ENCODE measurements at regions not wholly inside any gene's neighbourhood (a gene's known extent, or its start where the extent isn't known, plus 50 kb on each side); places are given as distances from the start of the nearest gene placed in this dataset.

DNA sequence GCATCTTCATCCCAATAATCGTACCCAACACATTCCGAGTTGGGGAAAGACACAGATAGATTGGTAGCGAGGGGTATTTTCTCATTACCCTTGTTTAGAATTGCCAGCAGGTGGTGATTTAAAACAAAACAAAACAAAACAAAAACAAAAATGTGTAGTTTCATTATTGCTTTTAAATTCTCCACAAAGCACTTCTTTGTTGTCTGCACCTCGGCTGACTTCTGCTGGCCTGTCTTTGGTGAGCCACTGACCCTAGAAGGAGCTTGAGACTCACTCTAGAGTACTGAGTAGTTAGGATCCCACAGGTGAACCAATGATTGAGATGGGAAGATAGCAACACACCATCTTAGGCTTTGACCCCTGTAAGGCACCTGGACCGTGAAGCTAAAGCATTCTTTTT is 105.4 kb upstream of the BET1 start:
- Histone ChIP-seq H3K4me1 (ENCODE audit: control insufficient read depth, insufficient read depth, low read length, poor library complexity, severe bottlenecking) (no peaks in the 10 kb centered on the region), H3K27ac (ENCODE audit: insufficient read depth, low read length, poor library complexity, severe bottlenecking) (no peak overlapping the region), H3K27me3 (ENCODE audit: control insufficient read depth, insufficient read depth, low read length) (no peaks in the 10 kb centered on the region), H3K4me3 (ENCODE audit: low read depth, low read length) (no peak overlapping the region), H3K9me3 (ENCODE audit: control insufficient read depth in 2 of 2, low read length in 2 of 2) (no peaks in the 10 kb centered on the region), H3K36me3 (ENCODE audit: control insufficient read depth, insufficient read depth, low read length) (no peaks in the 10 kb centered on the region)
- Mint-ChIP-seq H3K4me3 (no peak overlapping the region), H3K27me3 (no peaks in the 10 kb centered on the region), H3K36me3 (no peaks in the 10 kb centered on the region), H3K9me3 (no peaks in the 10 kb centered on the region), H3K27ac (no peak overlapping the region), H3K4me1 (no peaks in the 10 kb centered on the region)
- DNase-seq (no peak), ATAC-seq (ENCODE audit: low read depth in 2 of 2) (no peak)

DNA sequence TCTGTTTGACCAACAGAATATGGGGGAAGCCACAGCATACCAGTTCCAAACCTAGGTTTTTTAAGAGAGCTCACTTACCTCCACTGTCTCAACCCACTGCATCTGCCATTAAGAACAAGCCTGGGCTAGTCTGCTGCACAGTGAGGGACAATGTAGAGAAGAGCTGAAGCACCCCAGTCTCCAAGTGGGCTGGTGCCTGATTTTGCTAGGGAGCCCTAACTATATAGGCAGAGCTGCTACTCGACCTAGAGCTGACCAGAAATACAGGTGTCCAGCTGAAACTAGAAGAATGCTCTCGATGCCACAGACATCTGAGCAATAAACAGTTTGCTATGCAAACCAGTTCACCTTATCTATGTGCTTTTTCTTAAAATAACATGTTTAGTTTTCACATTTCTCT is 106.9 kb upstream of the BET1 start:
- no peak for DNase-seq
- H3K27ac Mint-ChIP-seq = no peak overlapping the region
- H3K27me3 ChIP-seq (ENCODE audit: control insufficient read depth, insufficient read depth, low read length) = no peaks in the 10 kb centered on the region
- no peaks in the 10 kb centered on the region for H3K4me1 ChIP-seq (ENCODE audit: control insufficient read depth, insufficient read depth, low read length, poor library complexity, severe bottlenecking)
- no peaks in the 10 kb centered on the region for H3K36me3 ChIP-seq (ENCODE audit: control insufficient read depth, insufficient read depth, low read length)
- H3K27me3 Mint-ChIP-seq = no peaks in the 10 kb centered on the region
- no peaks in the 10 kb centered on the region for H3K36me3 Mint-ChIP-seq
- no peaks in the 10 kb centered on the region for H3K9me3 Mint-ChIP-seq
- ATAC-seq (ENCODE audit: low read depth in 2 of 2) = no peak
- H3K9me3 ChIP-seq (ENCODE audit: control insufficient read depth in 2 of 2, low read length in 2 of 2) = no peaks in the 10 kb centered on the region
- H3K27ac ChIP-seq (ENCODE audit: insufficient read depth, low read length, poor library complexity, severe bottlenecking) = no peak overlapping the region
- no peak overlapping the region for H3K4me3 Mint-ChIP-seq
- H3K4me3 ChIP-seq (ENCODE audit: low read depth, low read length) = no peak overlapping the region
- no peaks in the 10 kb centered on the region for H3K4me1 Mint-ChIP-seq

DNA sequence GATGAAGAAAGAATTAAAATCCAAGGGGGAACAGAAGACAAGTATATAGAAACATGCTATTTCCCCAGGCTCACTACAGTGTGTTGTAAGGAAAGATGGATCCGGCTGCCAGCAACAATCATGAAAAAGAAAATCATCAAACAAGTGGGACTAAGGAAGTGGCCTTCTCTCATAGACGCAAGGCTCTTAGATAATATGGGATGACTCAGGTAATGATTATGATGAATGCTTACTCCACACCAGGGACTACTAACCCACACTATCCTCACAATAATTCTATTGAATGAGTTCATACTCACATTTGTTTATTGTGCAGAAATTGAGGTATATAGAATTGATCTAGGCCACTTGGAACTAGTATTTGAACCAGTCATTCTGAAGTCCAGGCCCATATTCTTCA is 111.2 kb upstream of the BET1 start:
- H3K4me1 ChIP-seq (ENCODE audit: control insufficient read depth, insufficient read depth, low read length, poor library complexity, severe bottlenecking) = no peaks in the 10 kb centered on the region

DNA sequence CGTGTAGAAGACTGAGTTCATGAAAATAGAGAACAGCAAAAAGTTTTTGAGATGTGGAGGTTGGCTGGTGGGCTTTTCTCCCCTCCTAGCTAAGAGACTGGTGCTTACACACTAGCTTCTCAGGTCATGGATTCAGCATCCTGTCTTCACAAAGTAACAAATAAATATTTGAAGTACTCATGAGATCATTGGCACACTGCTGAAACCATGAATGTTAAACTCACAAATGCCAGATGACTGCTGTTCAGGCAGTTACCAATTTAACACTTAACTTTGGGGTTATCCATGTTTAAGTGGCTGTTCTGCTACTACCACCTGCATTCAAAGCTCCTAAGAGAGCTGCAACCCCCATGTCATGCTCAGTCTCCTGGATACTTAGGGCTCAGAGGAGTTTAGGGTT is 119.0 kb upstream of the BET1 start:
- Histone ChIP-seq H3K36me3 (ENCODE audit: control insufficient read depth, insufficient read depth, low read length) (no peaks in the 10 kb centered on the region), H3K27ac (ENCODE audit: insufficient read depth, low read length, poor library complexity, severe bottlenecking) (no peak overlapping the region), H3K4me3 (ENCODE audit: low read depth, low read length) (no peak overlapping the region), H3K4me1 (ENCODE audit: control insufficient read depth, insufficient read depth, low read length, poor library complexity, severe bottlenecking) (no peaks in the 10 kb centered on the region), H3K27me3 (ENCODE audit: control insufficient read depth, insufficient read depth, low read length) (peaks cover 2% of the 10 kb centered on the region), H3K9me3 (ENCODE audit: control insufficient read depth in 2 of 2, low read length in 2 of 2) (no peaks in the 10 kb centered on the region)
- Mint-ChIP-seq H3K9me3 (peaks cover 0 to 4% (median 0%) of the 10 kb centered on the region in 7 donors), H3K27me3 (no peaks in the 10 kb centered on the region), H3K36me3 (no peaks in the 10 kb centered on the region), H3K27ac (no peak overlapping the region), H3K4me3 (peak overlapping the region in 1 of 4 donors; percentile 45), H3K4me1 (no peaks in the 10 kb centered on the region)
- DNase-seq (no peak), ATAC-seq (ENCODE audit: low read depth in 2 of 2) (no peak)

More for the DNA sequence above, 111.2 kb upstream of the BET1 start:
- H3K9me3 Mint-ChIP-seq = no peaks in the 10 kb centered on the region
- Histone ChIP-seq H3K9me3 (ENCODE audit: control insufficient read depth in 2 of 2, low read length in 2 of 2) (no peaks in the 10 kb centered on the region), H3K27me3 (ENCODE audit: control insufficient read depth, insufficient read depth, low read length) (no peaks in the 10 kb centered on the region), H3K4me3 (ENCODE audit: low read depth, low read length) (no peak overlapping the region), H3K36me3 (ENCODE audit: control insufficient read depth, insufficient read depth, low read length) (no peaks in the 10 kb centered on the region), H3K27ac (ENCODE audit: insufficient read depth, low read length, poor library complexity, severe bottlenecking) (no peak overlapping the region)
- H3K27me3 Mint-ChIP-seq = no peaks in the 10 kb centered on the region
- no peak for ATAC-seq (ENCODE audit: low read depth in 2 of 2)
- no peaks in the 10 kb centered on the region for H3K36me3 Mint-ChIP-seq
- H3K27ac Mint-ChIP-seq = no peak overlapping the region
- H3K4me1 Mint-ChIP-seq = no peaks in the 10 kb centered on the region
- H3K4me3 Mint-ChIP-seq = no peak overlapping the region
- no peak for DNase-seq

DNA sequence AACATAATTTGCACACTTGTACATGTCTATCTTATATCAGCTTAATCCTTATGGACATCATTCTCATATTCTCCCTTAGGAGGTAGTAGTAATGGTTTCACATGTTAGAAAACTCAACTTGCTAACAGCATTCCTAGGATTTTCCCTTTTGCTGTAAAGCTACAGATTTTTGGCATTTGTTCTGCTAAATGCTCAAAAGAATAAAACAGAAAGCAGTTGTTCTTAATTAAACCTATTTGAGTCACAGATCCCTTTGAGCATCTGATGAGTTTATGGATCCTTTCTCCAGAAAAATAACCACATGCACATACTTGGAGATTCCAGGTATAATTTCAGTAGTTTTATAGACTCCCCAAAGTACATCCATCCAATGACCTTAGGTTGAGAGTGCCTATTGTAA is 122.9 kb upstream of the BET1 start:
- no peak for DNase-seq
- Histone ChIP-seq H3K4me1 (ENCODE audit: control insufficient read depth, insufficient read depth, low read length, poor library complexity, severe bottlenecking) (no peaks in the 10 kb centered on the region), H3K27me3 (ENCODE audit: control insufficient read depth, insufficient read depth, low read length) (peaks cover 4% of the 10 kb centered on the region), H3K9me3 (ENCODE audit: control insufficient read depth in 2 of 2, low read length in 2 of 2) (no peaks in the 10 kb centered on the region), H3K36me3 (ENCODE audit: control insufficient read depth, insufficient read depth, low read length) (no peaks in the 10 kb centered on the region), H3K4me3 (ENCODE audit: low read depth, low read length) (no peak overlapping the region), H3K27ac (ENCODE audit: insufficient read depth, low read length, poor library complexity, severe bottlenecking) (no peak overlapping the region)
- Mint-ChIP-seq H3K9me3 (peaks cover 0 to 1% (median 0%) of the 10 kb centered on the region in 7 donors), H3K27ac (no peak overlapping the region), H3K4me1 (no peaks in the 10 kb centered on the region), H3K4me3 (no peak overlapping the region), H3K27me3 (no peaks in the 10 kb centered on the region), H3K36me3 (no peaks in the 10 kb centered on the region)
- ATAC-seq (ENCODE audit: low read depth in 2 of 2) = no peak

- Histone ChIP-seq H3K9me3 (ENCODE audit: control insufficient read depth in 2 of 2, low read length in 2 of 2) (no peaks in the 10 kb centered on the region), H3K4me1 (ENCODE audit: control insufficient read depth, insufficient read depth, low read length, poor library complexity, severe bottlenecking) (no peaks in the 10 kb centered on the region), H3K4me3 (ENCODE audit: low read depth, low read length) (no peak overlapping the region), H3K27ac (ENCODE audit: insufficient read depth, low read length, poor library complexity, severe bottlenecking) (no peak overlapping the region), H3K36me3 (ENCODE audit: control insufficient read depth, insufficient read depth, low read length) (no peaks in the 10 kb centered on the region), H3K27me3 (ENCODE audit: control insufficient read depth, insufficient read depth, low read length) (peaks cover 4% of the 10 kb centered on the region)
- no peaks in the 10 kb centered on the region for H3K36me3 Mint-ChIP-seq
- DNase-seq (no peak), ATAC-seq (ENCODE audit: low read depth in 2 of 2) (no peak)
- H3K4me3 Mint-ChIP-seq = no peak overlapping the region
- H3K9me3 Mint-ChIP-seq = no peaks in the 10 kb centered on the region
- no peaks in the 10 kb centered on the region for H3K4me1 Mint-ChIP-seq
- H3K27me3 Mint-ChIP-seq = no peaks in the 10 kb centered on the region
- no peak overlapping the region for H3K27ac Mint-ChIP-seq
Measured at GRCh38 chr7:94128072-94128471, 123.9 kb upstream of the BET1 start.

GRCh38 chr7:94129443-94130140 is 125.4 kb upstream of the BET1 start:
- Histone ChIP-seq H3K27ac (ENCODE audit: insufficient read depth, low read length, poor library complexity, severe bottlenecking) (no peak overlapping the region), H3K4me1 (ENCODE audit: control insufficient read depth, insufficient read depth, low read length, poor library complexity, severe bottlenecking) (no peaks in the 10 kb centered on the region), H3K27me3 (ENCODE audit: control insufficient read depth, insufficient read depth, low read length) (peaks cover 2% of the 10 kb centered on the region), H3K9me3 (ENCODE audit: control insufficient read depth in 2 of 2, low read length in 2 of 2) (no peaks in the 10 kb centered on the region), H3K4me3 (ENCODE audit: low read depth, low read length) (no peak overlapping the region), H3K36me3 (ENCODE audit: control insufficient read depth, insufficient read depth, low read length) (no peaks in the 10 kb centered on the region)
- Mint-ChIP-seq H3K36me3 (no peaks in the 10 kb centered on the region), H3K4me1 (no peaks in the 10 kb centered on the region), H3K27ac (no peak overlapping the region), H3K4me3 (no peak overlapping the region), H3K9me3 (peaks cover 0 to under 1% (median 0%) of the 10 kb centered on the region in 7 donors), H3K27me3 (no peaks in the 10 kb centered on the region)
- no peak for DNase-seq
- no peak for ATAC-seq (ENCODE audit: low read depth in 2 of 2)

DNA sequence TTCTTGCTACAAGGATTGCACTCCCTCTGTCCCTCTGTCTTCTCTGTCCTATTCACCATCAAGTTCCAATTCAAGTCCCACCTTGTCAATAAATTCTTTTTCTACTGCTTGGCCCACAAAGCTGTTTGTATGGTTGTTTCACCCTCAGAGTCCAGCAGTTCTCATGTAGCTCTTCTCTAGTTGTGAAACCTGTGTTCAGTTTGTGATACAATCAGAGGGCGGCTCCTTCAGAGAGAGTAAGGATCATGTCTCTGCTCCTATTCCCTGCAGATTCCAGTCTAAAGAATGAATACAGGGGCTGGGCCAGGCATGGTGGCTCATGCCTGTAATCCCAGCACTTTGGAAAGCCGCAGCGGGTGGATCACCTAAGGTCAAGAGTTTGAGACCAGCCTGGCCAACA is 126.6 kb upstream of the BET1 start:
- H3K9me3 Mint-ChIP-seq = peaks cover 0 to 2% (median 0%) of the 10 kb centered on the region in 7 donors

More for the DNA sequence above, 126.6 kb upstream of the BET1 start:
- Histone ChIP-seq H3K4me3 (ENCODE audit: low read depth, low read length) (no peak overlapping the region), H3K9me3 (ENCODE audit: control insufficient read depth in 2 of 2, low read length in 2 of 2) (no peaks in the 10 kb centered on the region), H3K36me3 (ENCODE audit: control insufficient read depth, insufficient read depth, low read length) (no peaks in the 10 kb centered on the region), H3K4me1 (ENCODE audit: control insufficient read depth, insufficient read depth, low read length, poor library complexity, severe bottlenecking) (no peaks in the 10 kb centered on the region), H3K27ac (ENCODE audit: insufficient read depth, low read length, poor library complexity, severe bottlenecking) (no peak overlapping the region), H3K27me3 (ENCODE audit: control insufficient read depth, insufficient read depth, low read length) (peaks cover 2% of the 10 kb centered on the region)
- Mint-ChIP-seq H3K4me3 (no peak overlapping the region), H3K27ac (no peak overlapping the region), H3K27me3 (no peaks in the 10 kb centered on the region), H3K36me3 (no peaks in the 10 kb centered on the region), H3K4me1 (no peaks in the 10 kb centered on the region)
- ATAC-seq (ENCODE audit: low read depth in 2 of 2) (no peak), DNase-seq (no peak)
